ENCODE measurements at regions not wholly inside any gene's neighbourhood (a gene's known extent, or its start where the extent isn't known, plus 50 kb on each side); places are given as distances from the start of the nearest gene placed in this dataset.
"Not testable (repeated sequence)": the region's sequence is repeated elsewhere in the genome, so short reads cannot be mapped to it uniquely, and the experiment has no call there.

GRCh38 chr6:84876723-84877514 is 112.5 kb upstream of the TBX18 start:
- H3K9me3 ChIP-seq (ENCODE audit: insufficient read depth, low read depth, low read length), result no peaks in the 10 kb centered on the region
- no peak overlapping the region for H3K4me3 ChIP-seq (ENCODE audit: low read length)
- H3K27ac ChIP-seq (ENCODE audit: low read length), result no peak overlapping the region
- no peaks in the 10 kb centered on the region for H3K36me3 ChIP-seq (ENCODE audit: insufficient read depth, low read depth, low read length)
- no peak overlapping the region for H3K9ac ChIP-seq (ENCODE audit: low read depth, low read length)
- H3K4me1 ChIP-seq (ENCODE audit: insufficient read depth, low read length), result no peaks in the 10 kb centered on the region
- no peaks in the 10 kb centered on the region for H3K27me3 ChIP-seq (ENCODE audit: insufficient read depth, low read length)

GRCh38 chr6:84872996-84873723 is 108.8 kb upstream of the TBX18 start:
- Histone ChIP-seq H3K36me3 (ENCODE audit: insufficient read depth, low read depth, low read length) (no peaks in the 10 kb centered on the region), H3K9me3 (ENCODE audit: insufficient read depth, low read depth, low read length) (no peaks in the 10 kb centered on the region), H3K9ac (ENCODE audit: low read depth, low read length) (no peak overlapping the region), H3K27me3 (ENCODE audit: insufficient read depth, low read length) (no peaks in the 10 kb centered on the region), H3K4me1 (ENCODE audit: insufficient read depth, low read length) (no peaks in the 10 kb centered on the region), H3K4me3 (ENCODE audit: low read length) (no peak overlapping the region), H3K27ac (ENCODE audit: low read length) (no peak overlapping the region)

GRCh38 chr6:84871925-84872324 is 107.5 kb upstream of the TBX18 start:
- H3K4me1 ChIP-seq (ENCODE audit: insufficient read depth, low read length), result no peaks in the 10 kb centered on the region
- H3K4me3 ChIP-seq (ENCODE audit: low read length), result no peak overlapping the region
- no peaks in the 10 kb centered on the region for H3K36me3 ChIP-seq (ENCODE audit: insufficient read depth, low read depth, low read length)
- H3K9me3 ChIP-seq (ENCODE audit: insufficient read depth, low read depth, low read length), result no peaks in the 10 kb centered on the region
- H3K27ac ChIP-seq (ENCODE audit: low read length), result no peak overlapping the region
- no peaks in the 10 kb centered on the region for H3K27me3 ChIP-seq (ENCODE audit: insufficient read depth, low read length)
- H3K9ac ChIP-seq (ENCODE audit: low read depth, low read length), result no peak overlapping the region

- H3K36me3 ChIP-seq (ENCODE audit: insufficient read depth, low read depth, low read length), result no peaks in the 10 kb centered on the region
- H3K9ac ChIP-seq (ENCODE audit: low read depth, low read length), result no peak overlapping the region
- H3K4me3 ChIP-seq (ENCODE audit: low read length), result no peak overlapping the region
- H3K27me3 ChIP-seq (ENCODE audit: insufficient read depth, low read length), result no peaks in the 10 kb centered on the region
- no peaks in the 10 kb centered on the region for H3K9me3 ChIP-seq (ENCODE audit: insufficient read depth, low read depth, low read length)
- H3K27ac ChIP-seq (ENCODE audit: low read length), result no peak overlapping the region
- no peaks in the 10 kb centered on the region for H3K4me1 ChIP-seq (ENCODE audit: insufficient read depth, low read length)
Measured at GRCh38 chr6:84870672-84871071, 106.3 kb upstream of the TBX18 start.

GRCh38 chr6:84868149-84868548 is 103.8 kb upstream of the TBX18 start:
- Histone ChIP-seq H3K27me3 (ENCODE audit: insufficient read depth, low read length) (no peaks in the 10 kb centered on the region), H3K4me3 (ENCODE audit: low read length) (no peak overlapping the region), H3K9me3 (ENCODE audit: insufficient read depth, low read depth, low read length) (no peaks in the 10 kb centered on the region), H3K4me1 (ENCODE audit: insufficient read depth, low read length) (no peaks in the 10 kb centered on the region), H3K27ac (ENCODE audit: low read length) (no peak overlapping the region), H3K36me3 (ENCODE audit: insufficient read depth, low read depth, low read length) (no peaks in the 10 kb centered on the region), H3K9ac (ENCODE audit: low read depth, low read length) (no peak overlapping the region)

- Histone ChIP-seq H3K27ac (ENCODE audit: low read length) (no peak overlapping the region), H3K9me3 (ENCODE audit: insufficient read depth, low read depth, low read length) (no peaks in the 10 kb centered on the region), H3K27me3 (ENCODE audit: insufficient read depth, low read length) (no peaks in the 10 kb centered on the region)
Measured at GRCh38 chr6:84867521-84867920, 103.1 kb upstream of the TBX18 start.

GRCh38 chr6:84866715-84867114 is 102.3 kb upstream of the TBX18 start:
- Histone ChIP-seq H3K27ac (ENCODE audit: low read length) (no peak overlapping the region), H3K36me3 (ENCODE audit: insufficient read depth, low read depth, low read length) (no peaks in the 10 kb centered on the region), H3K9me3 (ENCODE audit: insufficient read depth, low read depth, low read length) (no peaks in the 10 kb centered on the region), H3K9ac (ENCODE audit: low read depth, low read length) (no peak overlapping the region), H3K27me3 (ENCODE audit: insufficient read depth, low read length) (no peaks in the 10 kb centered on the region), H3K4me1 (ENCODE audit: insufficient read depth, low read length) (no peaks in the 10 kb centered on the region), H3K4me3 (ENCODE audit: low read length) (no peak overlapping the region)

More at GRCh38 chr6:84867521-84867920, 103.1 kb upstream of the TBX18 start:
- no peak overlapping the region for H3K9ac ChIP-seq (ENCODE audit: low read depth, low read length)
- H3K4me3 ChIP-seq (ENCODE audit: low read length), result no peak overlapping the region
- H3K4me1 ChIP-seq (ENCODE audit: insufficient read depth, low read length), result no peaks in the 10 kb centered on the region
- H3K36me3 ChIP-seq (ENCODE audit: insufficient read depth, low read depth, low read length), result no peaks in the 10 kb centered on the region

- H3K27ac ChIP-seq (ENCODE audit: low read length); H3K4me1 ChIP-seq (ENCODE audit: insufficient read depth, low read length); H3K9me3 ChIP-seq (ENCODE audit: insufficient read depth, low read depth, low read length); H3K9ac ChIP-seq (ENCODE audit: low read depth, low read length); H3K4me3 ChIP-seq (ENCODE audit: low read length); H3K36me3 ChIP-seq (ENCODE audit: insufficient read depth, low read depth, low read length); H3K27me3 ChIP-seq (ENCODE audit: insufficient read depth, low read length): not testable (repeated sequence)
Measured at GRCh38 chr6:84865372-84865771, 101.0 kb upstream of the TBX18 start.

GRCh38 chr6:84862843-84863242 is 98.4 kb upstream of the TBX18 start:
- H3K27ac ChIP-seq (ENCODE audit: low read length), result no peak overlapping the region
- H3K9me3 ChIP-seq (ENCODE audit: insufficient read depth, low read depth, low read length), result no peaks in the 10 kb centered on the region
- no peaks in the 10 kb centered on the region for H3K36me3 ChIP-seq (ENCODE audit: insufficient read depth, low read depth, low read length)
- 0 out of 2 replicates have a peak, but pooled peaks cover 5% of the 10 kb centered on the region for H3K4me1 ChIP-seq (ENCODE audit: insufficient read depth, low read length)
- H3K9ac ChIP-seq (ENCODE audit: low read depth, low read length), result no peak overlapping the region
- no peaks in the 10 kb centered on the region for H3K27me3 ChIP-seq (ENCODE audit: insufficient read depth, low read length)
- H3K4me3 ChIP-seq (ENCODE audit: low read length), result no peak overlapping the region

- no peak overlapping the region for H3K9ac ChIP-seq (ENCODE audit: low read depth, low read length)
- H3K36me3 ChIP-seq (ENCODE audit: insufficient read depth, low read depth, low read length), result no peaks in the 10 kb centered on the region
- H3K4me1 ChIP-seq (ENCODE audit: insufficient read depth, low read length), result 0 out of 2 replicates have a peak, but pooled peaks cover 5% of the 10 kb centered on the region
- no peak overlapping the region for H3K4me3 ChIP-seq (ENCODE audit: low read length)
- H3K9me3 ChIP-seq (ENCODE audit: insufficient read depth, low read depth, low read length), result no peaks in the 10 kb centered on the region
- no peak overlapping the region for H3K27ac ChIP-seq (ENCODE audit: low read length)
- H3K27me3 ChIP-seq (ENCODE audit: insufficient read depth, low read length), result no peaks in the 10 kb centered on the region
Measured at GRCh38 chr6:84860920-84861319, 96.5 kb upstream of the TBX18 start.

GRCh38 chr6:84860509-84860908 is 96.1 kb upstream of the TBX18 start:
- 0 out of 2 replicates have a peak, but pooled peaks cover 5% of the 10 kb centered on the region for H3K4me1 ChIP-seq (ENCODE audit: insufficient read depth, low read length)
- H3K4me3 ChIP-seq (ENCODE audit: low read length), result no peak overlapping the region
- H3K27me3 ChIP-seq (ENCODE audit: insufficient read depth, low read length), result no peaks in the 10 kb centered on the region
- no peak overlapping the region for H3K9ac ChIP-seq (ENCODE audit: low read depth, low read length)
- H3K9me3 ChIP-seq (ENCODE audit: insufficient read depth, low read depth, low read length), result no peaks in the 10 kb centered on the region
- H3K36me3 ChIP-seq (ENCODE audit: insufficient read depth, low read depth, low read length), result no peaks in the 10 kb centered on the region
- H3K27ac ChIP-seq (ENCODE audit: low read length), result no peak overlapping the region

GRCh38 chr6:84854811-84855400 is 90.5 kb upstream of the TBX18 start:
- no peaks in the 10 kb centered on the region for H3K4me1 ChIP-seq (ENCODE audit: insufficient read depth, low read length)
- H3K27ac ChIP-seq (ENCODE audit: low read length), result no peak overlapping the region
- no peak overlapping the region for H3K4me3 ChIP-seq (ENCODE audit: low read length)
- H3K9me3 ChIP-seq (ENCODE audit: insufficient read depth, low read depth, low read length), result no peaks in the 10 kb centered on the region
- no peak overlapping the region for H3K9ac ChIP-seq (ENCODE audit: low read depth, low read length)
- H3K36me3 ChIP-seq (ENCODE audit: insufficient read depth, low read depth, low read length), result no peaks in the 10 kb centered on the region
- no peaks in the 10 kb centered on the region for H3K27me3 ChIP-seq (ENCODE audit: insufficient read depth, low read length)

All from iPS-20b (cell line).